Lower leg skin (tissue), 4 donors: ENCODE measurements at regions not wholly inside any gene's neighbourhood (a gene's known extent, or its start where the extent isn't known, plus 50 kb on each side); places are given as distances from the start of the nearest gene placed in this dataset.

Source experiments
- DNase-seq, 2 donors: peaks; one replicate each; pipeline ENCODE4 v3.0.0-alpha.2; 2019; ENCODE audit warnings: low spot score in 2 of 2
- H3K4me3 ChIP-seq: fragments of 200-600 bp; sonication (generic); 2 replicates; pipeline ENCODE4 v1.5.1; 2017; ENCODE audit warnings: mild to moderate bottlenecking, low read depth; ENCODE audit not compliant: poor library complexity, severe bottlenecking
- CTCF ChIP-seq, 3 donors: fragments of 450-650 bp; IDR thresholded peaks; one replicate each; pipeline ENCODE4 v1.5.1; 2016; ENCODE audit warnings: antibody characterized with exemption in 3 of 3, mild to moderate bottlenecking in 3 of 3, moderate library complexity in 2 of 3
- POLR2A ChIP-seq, 2 donors: fragments of 450-650 bp; IDR thresholded peaks; one replicate each; pipeline ENCODE4 v1.6.1; 2016 to 2017; ENCODE audit warnings: antibody characterized with exemption in 2 of 2, mild to moderate bottlenecking in 1 of 2, moderate library complexity in 1 of 2
- WGBS, 2 donors: methylation state at CpG; one replicate each; pipeline ENCODE4 v1.1.5; 2018; 5-methylcytosine and 5-hydroxymethylcytosine counted together
- intact Hi-C: fragments of 100-400 bp; cut with DNase I; formaldehyde crosslinking; loops from one replicate; pipeline ENCODE4 v1.15.0; 2023; ENCODE audit warnings: low total_unique reads

GRCh38 chr1:232441036-232441411 lies 188.9 kb downstream of the SIPA1L2 start:
- DNase-seq, result no peak

DNA sequence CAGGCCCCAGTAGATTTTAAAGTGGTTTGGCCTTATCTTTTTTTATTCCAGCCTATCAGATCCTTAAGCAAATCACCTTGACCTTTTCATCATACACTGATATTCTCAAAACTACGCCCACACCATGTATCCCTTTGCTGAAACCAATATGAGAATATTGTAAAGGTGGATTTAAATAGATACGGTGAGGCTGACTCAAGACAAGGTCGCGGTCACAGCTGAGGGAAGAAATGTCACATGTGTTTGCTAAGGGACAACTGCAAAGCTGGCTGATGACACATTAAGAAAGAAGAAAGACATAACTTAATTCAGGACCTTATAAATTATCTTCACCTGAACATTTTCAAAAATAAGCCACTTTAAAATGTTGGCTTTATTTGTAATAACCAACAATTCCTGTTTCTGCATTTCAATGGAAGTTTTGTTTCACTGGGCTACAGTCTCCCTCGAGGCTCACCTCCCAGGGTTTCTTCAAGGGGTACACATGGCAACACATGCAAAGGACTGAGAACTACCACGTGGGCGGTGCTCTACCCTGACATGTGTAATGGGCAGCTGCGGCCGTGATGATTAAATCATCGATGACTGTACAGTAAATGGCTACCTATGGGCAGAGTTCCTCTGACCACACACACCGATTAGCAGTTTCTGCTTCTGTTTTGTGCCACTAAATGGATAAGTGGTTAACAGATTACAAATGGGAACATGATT lies 189.5 kb downstream of the SIPA1L2 start:
- TF ChIP-seq POLR2A (IDR thresholded peaks at IDR 0.05) (no peak), CTCF (IDR thresholded peaks at IDR 0.05) (no peak)
- DNase-seq, result no peak
- 82 to 92% methylated on average over 11 of the region's 11 CpGs for WGBS, 2 donors
- no peak overlapping the region for H3K4me3 ChIP-seq
- intact Hi-C loops, result no loop called here

More at GRCh38 chr1:232441036-232441411, 188.9 kb downstream of the SIPA1L2 start:
- intact Hi-C loops, result no loop called here
- H3K4me3 ChIP-seq, result no peak overlapping the region
- TF ChIP-seq CTCF (IDR thresholded peaks at IDR 0.05), result no peak
- TF ChIP-seq POLR2A (IDR thresholded peaks at IDR 0.05), result no peak
- 96 to 97% methylated on average over 1 of the region's 1 CpG for whole genome bisulfite sequencing, 2 donors

DNA sequence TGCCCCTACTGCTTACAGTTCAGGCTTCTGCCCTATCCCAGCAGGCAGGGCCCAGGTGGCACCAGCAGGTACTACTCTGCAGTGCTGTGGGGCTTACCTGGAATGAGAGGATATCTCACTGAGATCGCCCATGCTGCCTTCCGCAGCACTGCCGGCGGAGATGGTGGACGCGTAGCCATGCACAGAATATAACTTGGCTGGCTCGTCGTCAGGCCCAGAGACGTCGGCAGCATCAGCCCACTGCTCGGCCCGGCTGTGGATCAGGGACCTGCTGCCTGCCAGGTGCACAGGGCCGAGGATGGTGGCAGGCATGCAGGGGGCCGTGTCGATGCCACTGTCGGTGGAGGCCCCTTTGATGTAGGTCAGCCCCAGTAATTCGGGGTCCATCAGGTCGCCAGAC lies 190.9 kb downstream of the SIPA1L2 start:
- intact Hi-C loops, result no loop called here
- WGBS, 2 donors, result 95 to 99% methylated on average over 13 to 18 of the region's 18 CpGs
- no peak overlapping the region for H3K4me3 ChIP-seq
- TF ChIP-seq POLR2A (IDR thresholded peaks at IDR 0.05) (no peak), CTCF (IDR thresholded peaks at IDR 0.05) (no peak)
- no peak for DNase-seq

DNA sequence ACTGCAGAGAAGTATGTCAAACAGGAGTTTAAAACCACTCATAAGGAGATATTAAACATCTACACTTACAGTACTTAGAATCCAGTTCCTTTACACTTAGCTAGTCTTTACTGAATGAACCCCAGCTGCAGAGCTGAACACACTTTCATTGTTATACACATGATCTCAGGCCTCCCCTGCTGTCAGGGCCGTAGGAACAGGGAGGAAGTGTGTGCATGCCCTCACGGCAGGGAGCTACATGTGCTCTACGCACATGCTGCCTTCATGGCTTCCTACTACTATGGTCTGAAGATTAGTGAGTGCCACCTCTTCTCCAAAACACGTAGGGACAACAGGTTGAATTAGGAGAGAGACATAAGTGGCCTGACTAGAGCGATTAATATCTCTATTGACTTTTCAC lies 191.5 kb downstream of the SIPA1L2 start:
- WGBS, 2 donors, result 82 to 87% methylated on average over 5 of the region's 5 CpGs
- intact Hi-C loops, result no loop called here
- DNase-seq, result no peak
- H3K4me3 ChIP-seq, result no peak overlapping the region
- TF ChIP-seq CTCF (IDR thresholded peaks at IDR 0.05), result no peak
- TF ChIP-seq POLR2A (IDR thresholded peaks at IDR 0.05), result no peak

- no peak for DNase-seq
- WGBS, 2 donors, result 93% methylated on average over 7 of the region's 7 CpGs
- intact Hi-C loops, result no loop called here
- no peak overlapping the region for H3K4me3 ChIP-seq
- TF ChIP-seq CTCF (IDR thresholded peaks at IDR 0.05) (no peak), POLR2A (IDR thresholded peaks at IDR 0.05) (no peak)
Measured at GRCh38 chr1:232437510-232437909, 192.4 kb downstream of the SIPA1L2 start.

- no peak for TF ChIP-seq CTCF (IDR thresholded peaks at IDR 0.05)
- no peak for TF ChIP-seq POLR2A (IDR thresholded peaks at IDR 0.05)
- WGBS, 2 donors, result 22 to 35% methylated on average over 3 of the region's 3 CpGs
- H3K4me3 ChIP-seq, result no peak overlapping the region
- DNase-seq, result no peak
- intact Hi-C loops, result no loop called here
Measured at GRCh38 chr1:232435729-232436128, 194.2 kb downstream of the SIPA1L2 start.
